ENCODE measurements at regions not wholly inside any gene's neighbourhood (a gene's known extent, or its start where the extent isn't known, plus 50 kb on each side); places are given as distances from the start of the nearest gene placed in this dataset.

DNA sequence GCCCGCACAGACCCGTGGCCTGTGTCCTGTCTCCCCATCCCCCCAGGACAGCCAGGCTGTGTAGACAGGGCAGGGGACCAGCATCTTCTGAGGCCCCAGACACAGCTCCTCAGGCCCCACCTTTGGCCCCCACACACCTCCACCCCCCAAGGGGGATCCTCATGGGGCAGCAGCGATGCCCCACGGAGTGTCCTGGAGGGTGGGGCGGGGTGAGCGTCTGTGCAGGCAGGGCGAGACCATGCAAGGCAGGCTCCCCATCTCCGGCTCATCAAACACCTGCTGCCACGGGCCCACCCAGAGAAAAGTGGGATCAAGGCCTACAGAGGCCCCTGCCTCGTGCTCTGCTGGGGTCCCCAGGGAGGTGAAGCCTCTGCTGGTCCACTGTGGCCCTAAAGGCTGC, 118.7 kb upstream of the FOXD4L5 start:
- TF ChIP-seq, protein P1, sequence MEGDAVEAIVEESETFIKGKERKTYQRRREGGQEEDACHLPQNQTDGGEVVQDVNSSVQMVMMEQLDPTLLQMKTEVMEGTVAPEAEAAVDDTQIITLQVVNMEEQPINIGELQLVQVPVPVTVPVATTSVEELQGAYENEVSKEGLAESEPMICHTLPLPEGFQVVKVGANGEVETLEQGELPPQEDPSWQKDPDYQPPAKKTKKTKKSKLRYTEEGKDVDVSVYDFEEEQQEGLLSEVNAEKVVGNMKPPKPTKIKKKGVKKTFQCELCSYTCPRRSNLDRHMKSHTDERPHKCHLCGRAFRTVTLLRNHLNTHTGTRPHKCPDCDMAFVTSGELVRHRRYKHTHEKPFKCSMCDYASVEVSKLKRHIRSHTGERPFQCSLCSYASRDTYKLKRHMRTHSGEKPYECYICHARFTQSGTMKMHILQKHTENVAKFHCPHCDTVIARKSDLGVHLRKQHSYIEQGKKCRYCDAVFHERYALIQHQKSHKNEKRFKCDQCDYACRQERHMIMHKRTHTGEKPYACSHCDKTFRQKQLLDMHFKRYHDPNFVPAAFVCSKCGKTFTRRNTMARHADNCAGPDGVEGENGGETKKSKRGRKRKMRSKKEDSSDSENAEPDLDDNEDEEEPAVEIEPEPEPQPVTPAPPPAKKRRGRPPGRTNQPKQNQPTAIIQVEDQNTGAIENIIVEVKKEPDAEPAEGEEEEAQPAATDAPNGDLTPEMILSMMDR (conservative IDR thresholded peaks at IDR 0.05; ENCODE audit: low read depth in 2 of 2), result no peak
- TF ChIP-seq, protein P2, sequence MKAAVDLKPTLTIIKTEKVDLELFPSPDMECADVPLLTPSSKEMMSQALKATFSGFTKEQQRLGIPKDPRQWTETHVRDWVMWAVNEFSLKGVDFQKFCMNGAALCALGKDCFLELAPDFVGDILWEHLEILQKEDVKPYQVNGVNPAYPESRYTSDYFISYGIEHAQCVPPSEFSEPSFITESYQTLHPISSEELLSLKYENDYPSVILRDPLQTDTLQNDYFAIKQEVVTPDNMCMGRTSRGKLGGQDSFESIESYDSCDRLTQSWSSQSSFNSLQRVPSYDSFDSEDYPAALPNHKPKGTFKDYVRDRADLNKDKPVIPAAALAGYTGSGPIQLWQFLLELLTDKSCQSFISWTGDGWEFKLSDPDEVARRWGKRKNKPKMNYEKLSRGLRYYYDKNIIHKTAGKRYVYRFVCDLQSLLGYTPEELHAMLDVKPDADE (IDR thresholded peaks at IDR 0.05), result no peak
- no peak for TF ChIP-seq EZH2 (IDR thresholded peaks at IDR 0.05; ENCODE audit: low read depth, unreplicated experiment)
- TF ChIP-seq CREB1 (CRISPR knock-in tag; IDR thresholded peaks at IDR 0.05; ENCODE audit: low read depth), result no peak
- no peak for TF ChIP-seq EZH2phosphoT487 (IDR thresholded peaks at IDR 0.05; ENCODE audit: unreplicated experiment)
- TF ChIP-seq POLR2AphosphoS5 (IDR thresholded peaks at IDR 0.05; ENCODE audit: low read depth), result no peak

All from GM23338 (cell line).